WTC11 (cell line): ENCODE measurements at regions not wholly inside any gene's neighbourhood (a gene's known extent, or its start where the extent isn't known, plus 50 kb on each side); places are given as distances from the start of the nearest gene placed in this dataset.

ENCODE experiments used
- ATAC-seq: fragments of 200-7000 bp; cut with Tn5 transposase; 2 replicates; pipeline ENCODE4 v1.10.0; 2021; ENCODE audit warnings: mild to moderate bottlenecking, moderate library complexity
- CTCF ChIA-PET: fragments of 300-600 bp; sonication (Branson Sonifier 250); formaldehyde crosslinking; loops from one replicate; lab custom pipeline; 2021; ENCODE audit warnings: antibody characterized with exemption; lab: Charles Lee
- POLR2A ChIA-PET: fragments of 350-600 bp; sonication (Branson Sonifier 250); formaldehyde crosslinking; loops from one replicate; lab custom pipeline; 2021; ENCODE audit warnings: antibody characterized with exemption; lab: Charles Lee
- DNase-seq: peaks from one replicate; pipeline ENCODE4 v3.0.0; 2021; ENCODE audit warnings: low spot score
- H3K27ac Mint-ChIP-seq: 2 replicates; pipeline ENCODE4 v1.8.0; 2021; ENCODE audit warnings: mixed read lengths
- H3K27me3 Mint-ChIP-seq: 2 replicates; pipeline ENCODE4 v1.8.0; 2021; ENCODE audit warnings: low read depth, mild to moderate bottlenecking, moderate library complexity, mixed read lengths
- H3K36me3 Mint-ChIP-seq: 2 replicates; pipeline ENCODE4 v1.8.0; 2021; ENCODE audit warnings: mixed read lengths
- H3K4me1 Mint-ChIP-seq: 2 replicates; pipeline ENCODE4 v1.8.0; 2022; ENCODE audit warnings: mixed read lengths
- H3K4me3 Mint-ChIP-seq: 2 replicates; pipeline ENCODE4 v1.8.0; 2021; ENCODE audit warnings: mild to moderate bottlenecking, moderate library complexity, mixed read lengths
- H3K9me3 Mint-ChIP-seq: 2 replicates; pipeline ENCODE4 v1.8.0; 2021; ENCODE audit warnings: mixed read lengths
- CREM ChIP-seq: sonication (generic); formaldehyde crosslinking; IDR thresholded peaks from 2 replicates; pipeline ENCODE4 v1.8.1; 2022; ENCODE audit warnings: mild to moderate bottlenecking, missing genetic modification reagents, moderate library complexity
- GRHL2 ChIP-seq: fragments of 250-450 bp; sonication (Bioruptor Pico); IDR thresholded peaks from 2 replicates; pipeline ENCODE4 v1.8.0; 2022; ENCODE audit warnings: mild to moderate bottlenecking, moderate library complexity; ENCODE audit not compliant: insufficient replicate concordance, severe bottlenecking
- JUN ChIP-seq: sonication (generic); formaldehyde crosslinking; IDR thresholded peaks from 2 replicates; pipeline ENCODE4 v1.8.0; 2023; ENCODE audit warnings: mild to moderate bottlenecking, missing genetic modification reagents
- RORB ChIP-seq: fragments of 250-450 bp; sonication (Bioruptor Pico); IDR thresholded peaks from 2 replicates; pipeline ENCODE4 v1.9.0; 2021; ENCODE audit warnings: mild to moderate bottlenecking
- SOX15 ChIP-seq: fragments of 250-450 bp; sonication (Bioruptor Pico); IDR thresholded peaks from 2 replicates; pipeline ENCODE4 v1.9.0; 2021; ENCODE audit warnings: mild to moderate bottlenecking
- ZBTB21 ChIP-seq: sonication (generic); formaldehyde crosslinking; IDR thresholded peaks from 2 replicates; pipeline ENCODE4 v1.8.1; 2023; ENCODE audit warnings: mild to moderate bottlenecking, missing genetic modification reagents, borderline replicate concordance
- TF ChIP-seq, protein P1 (sequence below): sonication (generic); formaldehyde crosslinking; IDR thresholded peaks from 2 replicates; pipeline ENCODE4 v1.8.0; 2022; ENCODE audit warnings: mild to moderate bottlenecking, missing genetic modification reagents
- TF ChIP-seq, protein P2 (sequence below): sonication (generic); formaldehyde crosslinking; IDR thresholded peaks from 2 replicates; pipeline ENCODE4 v1.8.0; 2022; ENCODE audit warnings: missing genetic modification reagents
- TF ChIP-seq, protein P3 (sequence below): fragments of 250-450 bp; sonication (Bioruptor Pico); IDR thresholded peaks from 2 replicates; pipeline ENCODE4 v1.9.0; 2021; ENCODE audit warnings: moderate library complexity, mild to moderate bottlenecking, inconsistent platforms, borderline replicate concordance
- TF ChIP-seq, protein P4 (sequence below): sonication (generic); formaldehyde crosslinking; IDR thresholded peaks from 2 replicates; pipeline ENCODE4 v1.8.0; 2022; ENCODE audit warnings: mild to moderate bottlenecking, missing genetic modification reagents
- TF ChIP-seq, protein P5 (sequence below): fragments of 250-450 bp; sonication (Bioruptor Pico); IDR thresholded peaks from 2 replicates; pipeline ENCODE4 v1.9.0; 2021; ENCODE audit warnings: mild to moderate bottlenecking, borderline replicate concordance
- TF ChIP-seq, protein P6 (sequence below): sonication (generic); formaldehyde crosslinking; IDR thresholded peaks from 2 replicates; pipeline ENCODE4 v1.8.1; 2022; ENCODE audit warnings: mild to moderate bottlenecking, moderate library complexity, missing genetic modification reagents

DNA sequence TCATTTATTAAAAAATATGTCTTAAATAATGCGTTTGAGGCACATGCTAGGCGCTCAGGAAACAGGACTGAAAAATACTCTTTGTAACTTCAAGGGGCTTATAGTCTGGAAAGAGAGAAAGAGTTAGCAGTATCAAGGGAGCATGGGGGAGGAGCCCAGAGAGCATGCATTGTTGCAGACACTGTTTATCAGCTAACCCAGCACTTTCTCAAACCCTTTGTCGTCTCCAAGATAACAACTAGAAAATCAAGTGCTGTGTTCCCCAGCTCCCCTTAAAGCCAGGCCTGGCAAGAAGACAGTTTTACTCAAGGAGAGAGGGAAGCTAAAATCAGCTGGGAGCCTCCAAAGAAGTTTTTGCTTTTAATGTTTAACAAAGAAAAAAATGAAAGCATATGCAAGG is 98.4 kb downstream of the PERP start (continued):
- TF ChIP-seq, protein P1, sequence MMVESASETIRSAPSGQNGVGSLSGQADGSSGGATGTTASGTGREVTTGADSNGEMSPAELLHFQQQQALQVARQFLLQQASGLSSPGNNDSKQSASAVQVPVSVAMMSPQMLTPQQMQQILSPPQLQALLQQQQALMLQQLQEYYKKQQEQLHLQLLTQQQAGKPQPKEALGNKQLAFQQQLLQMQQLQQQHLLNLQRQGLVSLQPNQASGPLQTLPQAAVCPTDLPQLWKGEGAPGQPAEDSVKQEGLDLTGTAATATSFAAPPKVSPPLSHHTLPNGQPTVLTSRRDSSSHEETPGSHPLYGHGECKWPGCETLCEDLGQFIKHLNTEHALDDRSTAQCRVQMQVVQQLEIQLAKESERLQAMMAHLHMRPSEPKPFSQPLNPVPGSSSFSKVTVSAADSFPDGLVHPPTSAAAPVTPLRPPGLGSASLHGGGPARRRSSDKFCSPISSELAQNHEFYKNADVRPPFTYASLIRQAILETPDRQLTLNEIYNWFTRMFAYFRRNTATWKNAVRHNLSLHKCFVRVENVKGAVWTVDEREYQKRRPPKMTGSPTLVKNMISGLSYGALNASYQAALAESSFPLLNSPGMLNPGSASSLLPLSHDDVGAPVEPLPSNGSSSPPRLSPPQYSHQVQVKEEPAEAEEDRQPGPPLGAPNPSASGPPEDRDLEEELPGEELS: no peak
- TF ChIP-seq, protein P2, sequence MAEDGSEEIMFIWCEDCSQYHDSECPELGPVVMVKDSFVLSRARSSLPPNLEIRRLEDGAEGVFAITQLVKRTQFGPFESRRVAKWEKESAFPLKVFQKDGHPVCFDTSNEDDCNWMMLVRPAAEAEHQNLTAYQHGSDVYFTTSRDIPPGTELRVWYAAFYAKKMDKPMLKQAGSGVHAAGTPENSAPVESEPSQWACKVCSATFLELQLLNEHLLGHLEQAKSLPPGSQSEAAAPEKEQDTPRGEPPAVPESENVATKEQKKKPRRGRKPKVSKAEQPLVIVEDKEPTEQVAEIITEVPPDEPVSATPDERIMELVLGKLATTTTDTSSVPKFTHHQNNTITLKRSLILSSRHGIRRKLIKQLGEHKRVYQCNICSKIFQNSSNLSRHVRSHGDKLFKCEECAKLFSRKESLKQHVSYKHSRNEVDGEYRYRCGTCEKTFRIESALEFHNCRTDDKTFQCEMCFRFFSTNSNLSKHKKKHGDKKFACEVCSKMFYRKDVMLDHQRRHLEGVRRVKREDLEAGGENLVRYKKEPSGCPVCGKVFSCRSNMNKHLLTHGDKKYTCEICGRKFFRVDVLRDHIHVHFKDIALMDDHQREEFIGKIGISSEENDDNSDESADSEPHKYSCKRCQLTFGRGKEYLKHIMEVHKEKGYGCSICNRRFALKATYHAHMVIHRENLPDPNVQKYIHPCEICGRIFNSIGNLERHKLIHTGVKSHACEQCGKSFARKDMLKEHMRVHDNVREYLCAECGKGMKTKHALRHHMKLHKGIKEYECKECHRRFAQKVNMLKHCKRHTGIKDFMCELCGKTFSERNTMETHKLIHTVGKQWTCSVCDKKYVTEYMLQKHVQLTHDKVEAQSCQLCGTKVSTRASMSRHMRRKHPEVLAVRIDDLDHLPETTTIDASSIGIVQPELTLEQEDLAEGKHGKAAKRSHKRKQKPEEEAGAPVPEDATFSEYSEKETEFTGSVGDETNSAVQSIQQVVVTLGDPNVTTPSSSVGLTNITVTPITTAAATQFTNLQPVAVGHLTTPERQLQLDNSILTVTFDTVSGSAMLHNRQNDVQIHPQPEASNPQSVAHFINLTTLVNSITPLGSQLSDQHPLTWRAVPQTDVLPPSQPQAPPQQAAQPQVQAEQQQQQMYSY (CRISPR knock-in tag): no peak
- TF ChIP-seq, protein P3, sequence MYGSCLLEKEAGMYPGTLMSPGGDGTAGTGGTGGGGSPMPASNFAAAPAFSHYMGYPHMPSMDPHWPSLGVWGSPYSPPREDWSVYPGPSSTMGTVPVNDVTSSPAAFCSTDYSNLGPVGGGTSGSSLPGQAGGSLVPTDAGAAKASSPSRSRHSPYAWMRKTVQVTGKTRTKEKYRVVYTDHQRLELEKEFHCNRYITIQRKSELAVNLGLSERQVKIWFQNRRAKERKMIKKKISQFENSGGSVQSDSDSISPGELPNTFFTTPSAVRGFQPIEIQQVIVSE: no peak
- TF ChIP-seq CREM (CRISPR knock-in tag) (no peak), RORB (CRISPR knock-in tag) (no peak), JUN (CRISPR knock-in tag) (no peak)
- TF ChIP-seq, protein P4, sequence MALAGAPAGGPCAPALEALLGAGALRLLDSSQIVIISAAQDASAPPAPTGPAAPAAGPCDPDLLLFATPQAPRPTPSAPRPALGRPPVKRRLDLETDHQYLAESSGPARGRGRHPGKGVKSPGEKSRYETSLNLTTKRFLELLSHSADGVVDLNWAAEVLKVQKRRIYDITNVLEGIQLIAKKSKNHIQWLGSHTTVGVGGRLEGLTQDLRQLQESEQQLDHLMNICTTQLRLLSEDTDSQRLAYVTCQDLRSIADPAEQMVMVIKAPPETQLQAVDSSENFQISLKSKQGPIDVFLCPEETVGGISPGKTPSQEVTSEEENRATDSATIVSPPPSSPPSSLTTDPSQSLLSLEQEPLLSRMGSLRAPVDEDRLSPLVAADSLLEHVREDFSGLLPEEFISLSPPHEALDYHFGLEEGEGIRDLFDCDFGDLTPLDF: no peak
- TF ChIP-seq, protein P5, sequence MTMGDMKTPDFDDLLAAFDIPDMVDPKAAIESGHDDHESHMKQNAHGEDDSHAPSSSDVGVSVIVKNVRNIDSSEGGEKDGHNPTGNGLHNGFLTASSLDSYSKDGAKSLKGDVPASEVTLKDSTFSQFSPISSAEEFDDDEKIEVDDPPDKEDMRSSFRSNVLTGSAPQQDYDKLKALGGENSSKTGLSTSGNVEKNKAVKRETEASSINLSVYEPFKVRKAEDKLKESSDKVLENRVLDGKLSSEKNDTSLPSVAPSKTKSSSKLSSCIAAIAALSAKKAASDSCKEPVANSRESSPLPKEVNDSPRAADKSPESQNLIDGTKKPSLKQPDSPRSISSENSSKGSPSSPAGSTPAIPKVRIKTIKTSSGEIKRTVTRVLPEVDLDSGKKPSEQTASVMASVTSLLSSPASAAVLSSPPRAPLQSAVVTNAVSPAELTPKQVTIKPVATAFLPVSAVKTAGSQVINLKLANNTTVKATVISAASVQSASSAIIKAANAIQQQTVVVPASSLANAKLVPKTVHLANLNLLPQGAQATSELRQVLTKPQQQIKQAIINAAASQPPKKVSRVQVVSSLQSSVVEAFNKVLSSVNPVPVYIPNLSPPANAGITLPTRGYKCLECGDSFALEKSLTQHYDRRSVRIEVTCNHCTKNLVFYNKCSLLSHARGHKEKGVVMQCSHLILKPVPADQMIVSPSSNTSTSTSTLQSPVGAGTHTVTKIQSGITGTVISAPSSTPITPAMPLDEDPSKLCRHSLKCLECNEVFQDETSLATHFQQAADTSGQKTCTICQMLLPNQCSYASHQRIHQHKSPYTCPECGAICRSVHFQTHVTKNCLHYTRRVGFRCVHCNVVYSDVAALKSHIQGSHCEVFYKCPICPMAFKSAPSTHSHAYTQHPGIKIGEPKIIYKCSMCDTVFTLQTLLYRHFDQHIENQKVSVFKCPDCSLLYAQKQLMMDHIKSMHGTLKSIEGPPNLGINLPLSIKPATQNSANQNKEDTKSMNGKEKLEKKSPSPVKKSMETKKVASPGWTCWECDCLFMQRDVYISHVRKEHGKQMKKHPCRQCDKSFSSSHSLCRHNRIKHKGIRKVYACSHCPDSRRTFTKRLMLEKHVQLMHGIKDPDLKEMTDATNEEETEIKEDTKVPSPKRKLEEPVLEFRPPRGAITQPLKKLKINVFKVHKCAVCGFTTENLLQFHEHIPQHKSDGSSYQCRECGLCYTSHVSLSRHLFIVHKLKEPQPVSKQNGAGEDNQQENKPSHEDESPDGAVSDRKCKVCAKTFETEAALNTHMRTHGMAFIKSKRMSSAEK: no peak
- TF ChIP-seq, protein P6, sequence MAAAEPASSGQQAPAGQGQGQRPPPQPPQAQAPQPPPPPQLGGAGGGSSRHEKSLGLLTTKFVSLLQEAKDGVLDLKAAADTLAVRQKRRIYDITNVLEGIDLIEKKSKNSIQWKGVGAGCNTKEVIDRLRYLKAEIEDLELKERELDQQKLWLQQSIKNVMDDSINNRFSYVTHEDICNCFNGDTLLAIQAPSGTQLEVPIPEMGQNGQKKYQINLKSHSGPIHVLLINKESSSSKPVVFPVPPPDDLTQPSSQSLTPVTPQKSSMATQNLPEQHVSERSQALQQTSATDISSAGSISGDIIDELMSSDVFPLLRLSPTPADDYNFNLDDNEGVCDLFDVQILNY (CRISPR knock-in tag): no peak

DNA sequence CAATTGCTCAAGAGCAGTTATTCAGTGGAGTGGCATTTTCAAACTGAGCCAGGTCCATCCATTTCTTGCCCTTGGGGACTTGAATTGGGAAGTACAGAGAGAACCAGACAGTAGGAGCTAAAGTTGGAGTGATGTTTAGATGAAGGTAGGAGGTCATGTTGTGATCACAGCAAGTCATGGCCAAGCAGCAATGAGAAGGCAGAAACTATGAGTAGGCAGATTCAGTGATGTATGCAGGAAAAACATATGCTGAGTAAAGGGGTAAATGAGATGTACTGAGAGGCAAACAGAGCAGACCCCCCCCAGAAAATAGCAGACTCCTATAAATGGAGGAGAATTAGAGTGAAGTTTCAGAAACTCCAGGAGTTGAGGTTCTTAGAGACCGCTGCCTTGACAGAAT is 95.8 kb downstream of the PERP start:
- POLR2A ChIA-PET: interaction anchor here (0.6 kb wide), 1 partner anchor 49 kb away, joined by 4 read pairs; no protein-coding TSS in a partner anchor

DNA sequence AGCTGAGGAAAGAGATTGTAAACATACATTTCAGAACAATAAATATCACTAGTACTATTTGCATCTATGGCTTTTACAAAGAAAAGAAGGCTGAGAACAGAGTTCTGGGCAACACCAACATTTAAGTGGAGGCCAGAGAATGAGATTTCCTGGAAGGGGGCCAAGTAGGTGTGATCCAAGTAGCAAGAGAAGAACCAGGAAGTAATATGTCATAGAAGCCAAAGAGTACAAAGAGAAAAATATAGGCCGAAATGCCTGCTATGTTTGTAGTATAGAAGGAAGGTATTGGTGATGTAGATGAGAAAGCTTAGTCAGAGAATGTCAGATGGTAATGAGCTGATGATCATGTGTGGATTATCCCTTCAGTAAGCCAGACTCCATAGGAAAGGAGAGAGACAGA is 94.5 kb downstream of the PERP start:
- Mint-ChIP-seq H3K4me3 (no peak overlapping the region), H3K4me1 (peaks cover 7% of the 10 kb centered on the region; the same call in 1 of the 2 replicates), H3K27me3 (no peaks in the 10 kb centered on the region), H3K27ac (no peak overlapping the region)
- no peak for ATAC-seq
- no peak for DNase-seq
- ChIA-PET POLR2A (no interaction called here), CTCF (interaction anchor here (1.6 kb wide), 1 partner anchor 9 kb away, joined by 6 read pairs; no protein-coding TSS in a partner anchor)
- TF ChIP-seq GRHL2: no peak
- TF ChIP-seq, all 79 proteins: peak for 0
- Mint-ChIP-seq H3K36me3 (no peaks in the 10 kb centered on the region), H3K9me3 (no peaks in the 10 kb centered on the region)

More for the DNA sequence above, 95.8 kb downstream of the PERP start:
- Mint-ChIP-seq H3K4me3 (no peak overlapping the region), H3K27me3 (no peaks in the 10 kb centered on the region), H3K36me3 (no peaks in the 10 kb centered on the region), H3K27ac (no peak overlapping the region), H3K9me3 (no peaks in the 10 kb centered on the region), H3K4me1 (peaks cover 13% of the 10 kb centered on the region)
- ATAC-seq: no peak
- CTCF ChIA-PET: no interaction called here
- TF ChIP-seq SOX15 (CRISPR knock-in tag): no peak
- no peak for TF ChIP-seq ZBTB21 (CRISPR knock-in tag)
- DNase-seq: no peak
